ENCODE measurements at regions not wholly inside any gene's neighbourhood (a gene's known extent, or its start where the extent isn't known, plus 50 kb on each side); places are given as distances from the start of the nearest gene placed in this dataset.

DNA sequence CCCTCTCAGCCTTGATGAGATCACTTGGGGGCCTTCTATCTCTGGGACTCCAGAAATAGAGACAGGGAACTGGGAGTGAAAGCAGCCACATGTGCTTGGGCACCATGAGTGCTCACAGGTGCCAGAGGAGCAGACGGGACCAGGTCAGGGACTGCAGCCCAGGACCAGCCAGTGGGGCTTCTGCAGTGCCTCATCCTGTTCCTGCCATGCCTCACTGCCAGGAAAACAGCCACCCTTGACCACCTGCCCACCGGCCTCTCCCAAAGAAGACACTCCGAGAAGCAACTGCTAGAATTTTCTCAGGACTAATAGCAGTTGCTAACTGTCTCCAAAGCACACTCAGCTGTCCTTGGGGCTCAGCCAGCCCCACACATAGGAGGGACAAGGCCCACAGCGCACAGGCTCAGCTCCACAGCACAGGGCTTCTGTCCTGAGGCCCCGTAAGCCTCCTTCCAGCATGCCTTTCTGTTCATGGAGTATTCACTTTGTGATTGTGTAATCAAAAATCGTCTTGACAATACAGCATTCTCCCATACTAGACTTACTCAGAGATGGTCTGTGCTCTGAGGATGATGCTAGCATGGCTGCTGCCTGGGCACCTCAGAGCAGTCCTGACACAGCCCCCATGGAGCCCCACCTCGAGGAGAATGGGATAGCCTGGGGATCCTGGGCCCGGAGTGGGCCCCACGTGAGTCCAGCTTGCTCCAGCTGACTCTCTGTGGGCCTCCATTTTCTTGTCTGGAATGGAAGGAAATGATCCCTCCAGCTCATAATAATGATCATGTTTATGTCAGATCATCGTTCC is 115.7 kb upstream of the RET start:
- no CpG with 5 or more reads among the region's 10 CpGs for WGBS (ENCODE audit: insufficient coverage, low lambda C conversion rate)
- H3K9me3 ChIP-seq (ENCODE audit: control insufficient read depth, low read depth, low read length): no peaks in the 10 kb centered on the region

GRCh38 chr10:42961796-42962109 is 115.1 kb upstream of the RET start:
- no peak overlapping the region for H3K27ac ChIP-seq (ENCODE audit: low read length)
- no peak overlapping the region for H3K4me3 ChIP-seq (ENCODE audit: low read length)
- no peaks in the 10 kb centered on the region for H3K9me3 ChIP-seq (ENCODE audit: control insufficient read depth, low read depth, low read length)
- no peak for DNase-seq
- WGBS (ENCODE audit: insufficient coverage, low lambda C conversion rate): no CpG with 5 or more reads among the region's 6 CpGs
- no peaks in the 10 kb centered on the region for H3K36me3 ChIP-seq (ENCODE audit: control insufficient read depth, insufficient read depth, low read length)
- H3K4me1 ChIP-seq (ENCODE audit: control insufficient read depth, insufficient read depth, low read length): no peaks in the 10 kb centered on the region
- no peaks in the 10 kb centered on the region for H3K27me3 ChIP-seq (ENCODE audit: control insufficient read depth, insufficient read depth, low read length)

More for the DNA sequence above, 115.7 kb upstream of the RET start:
- no peak overlapping the region for H3K4me3 ChIP-seq (ENCODE audit: low read length)
- no peaks in the 10 kb centered on the region for H3K4me1 ChIP-seq (ENCODE audit: control insufficient read depth, insufficient read depth, low read length)
- no peak for DNase-seq
- H3K36me3 ChIP-seq (ENCODE audit: control insufficient read depth, insufficient read depth, low read length): no peaks in the 10 kb centered on the region
- no peaks in the 10 kb centered on the region for H3K27me3 ChIP-seq (ENCODE audit: control insufficient read depth, insufficient read depth, low read length)
- H3K27ac ChIP-seq (ENCODE audit: low read length): no peak overlapping the region

DNA sequence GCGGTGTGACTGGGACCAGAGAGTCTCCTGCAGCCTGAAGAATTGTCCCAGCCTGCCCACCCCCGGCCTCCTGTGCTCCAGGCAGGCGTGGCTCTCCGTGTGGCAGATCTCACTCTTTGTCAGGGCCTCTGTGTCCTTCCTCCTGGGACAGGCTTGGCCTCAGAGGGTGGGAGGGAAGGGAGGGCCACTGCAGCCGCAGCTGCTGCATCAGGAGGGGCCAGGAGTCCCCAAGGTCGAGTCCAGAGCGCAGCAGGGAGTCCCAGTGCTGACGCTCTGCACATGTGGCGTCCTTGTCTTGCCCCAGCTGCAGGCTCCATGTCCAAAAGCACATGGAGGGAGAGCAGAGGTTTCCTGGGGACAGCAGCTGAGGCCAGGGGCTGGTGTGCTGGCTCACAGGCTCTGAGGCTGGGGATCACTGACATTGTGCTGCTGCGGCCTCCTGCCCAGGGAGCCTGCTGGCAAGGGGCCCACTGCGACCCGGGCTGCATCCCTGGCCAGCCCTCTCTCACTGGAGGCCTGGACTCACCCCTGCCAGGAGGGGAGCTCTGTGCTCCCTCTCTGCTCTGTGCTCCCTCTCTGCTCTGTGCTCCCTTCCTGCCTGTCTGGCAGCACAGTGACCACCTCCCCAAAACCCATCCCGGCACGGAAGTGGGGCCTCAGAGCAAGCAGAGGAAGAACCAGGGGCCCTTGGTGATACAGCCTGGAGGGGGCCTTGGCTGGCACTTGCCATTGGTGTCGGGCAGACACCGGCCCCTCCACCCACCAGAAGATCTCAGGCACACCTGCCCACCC is 114.6 kb upstream of the RET start:
- Histone ChIP-seq H3K27ac (ENCODE audit: low read length) (no peak overlapping the region), H3K4me1 (ENCODE audit: control insufficient read depth, insufficient read depth, low read length) (no peaks in the 10 kb centered on the region), H3K36me3 (ENCODE audit: control insufficient read depth, insufficient read depth, low read length) (no peaks in the 10 kb centered on the region), H3K9me3 (ENCODE audit: control insufficient read depth, low read depth, low read length) (no peaks in the 10 kb centered on the region), H3K27me3 (ENCODE audit: control insufficient read depth, insufficient read depth, low read length) (no peaks in the 10 kb centered on the region), H3K4me3 (ENCODE audit: low read length) (no peak overlapping the region)
- WGBS (ENCODE audit: insufficient coverage, low lambda C conversion rate): no CpG with 5 or more reads among the region's 16 CpGs
- no peak for DNase-seq

DNA sequence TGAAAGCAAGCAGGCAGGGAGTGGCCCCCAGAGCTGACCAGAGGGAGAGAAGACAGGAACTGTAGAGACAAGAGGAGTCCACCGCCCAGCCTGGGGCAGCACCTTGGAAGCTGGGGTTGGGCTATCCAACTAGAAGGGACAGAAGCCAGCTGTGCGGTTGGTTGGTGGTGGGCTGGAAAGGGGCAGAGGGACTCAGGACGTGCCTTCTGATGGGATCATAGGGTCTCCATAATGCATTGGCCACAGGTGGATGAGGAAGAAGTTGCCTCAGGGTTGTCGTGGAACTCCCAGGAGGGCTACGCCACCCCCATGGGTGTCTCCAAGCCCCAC is 114.0 kb upstream of the RET start:
- DNase-seq: no peak
- no peak overlapping the region for H3K4me3 ChIP-seq (ENCODE audit: low read length)
- H3K27ac ChIP-seq (ENCODE audit: low read length): no peak overlapping the region
- H3K9me3 ChIP-seq (ENCODE audit: control insufficient read depth, low read depth, low read length): no peaks in the 10 kb centered on the region
- no peaks in the 10 kb centered on the region for H3K27me3 ChIP-seq (ENCODE audit: control insufficient read depth, insufficient read depth, low read length)
- H3K36me3 ChIP-seq (ENCODE audit: control insufficient read depth, insufficient read depth, low read length): no peaks in the 10 kb centered on the region
- H3K4me1 ChIP-seq (ENCODE audit: control insufficient read depth, insufficient read depth, low read length): no peaks in the 10 kb centered on the region
- no CpG with 5 or more reads among the region's 5 CpGs for WGBS (ENCODE audit: insufficient coverage, low lambda C conversion rate)

GRCh38 chr10:42963312-42963711 is 113.6 kb upstream of the RET start:
- 80% methylated on average over 3 of the region's 7 CpGs for WGBS (ENCODE audit: insufficient coverage, low lambda C conversion rate)
- no peaks in the 10 kb centered on the region for H3K27me3 ChIP-seq (ENCODE audit: control insufficient read depth, insufficient read depth, low read length)
- H3K36me3 ChIP-seq (ENCODE audit: control insufficient read depth, insufficient read depth, low read length): no peaks in the 10 kb centered on the region
- H3K9me3 ChIP-seq (ENCODE audit: control insufficient read depth, low read depth, low read length): no peaks in the 10 kb centered on the region
- no peaks in the 10 kb centered on the region for H3K4me1 ChIP-seq (ENCODE audit: control insufficient read depth, insufficient read depth, low read length)
- no peak overlapping the region for H3K27ac ChIP-seq (ENCODE audit: low read length)
- H3K4me3 ChIP-seq (ENCODE audit: low read length): no peak overlapping the region
- DNase-seq: no peak

DNA sequence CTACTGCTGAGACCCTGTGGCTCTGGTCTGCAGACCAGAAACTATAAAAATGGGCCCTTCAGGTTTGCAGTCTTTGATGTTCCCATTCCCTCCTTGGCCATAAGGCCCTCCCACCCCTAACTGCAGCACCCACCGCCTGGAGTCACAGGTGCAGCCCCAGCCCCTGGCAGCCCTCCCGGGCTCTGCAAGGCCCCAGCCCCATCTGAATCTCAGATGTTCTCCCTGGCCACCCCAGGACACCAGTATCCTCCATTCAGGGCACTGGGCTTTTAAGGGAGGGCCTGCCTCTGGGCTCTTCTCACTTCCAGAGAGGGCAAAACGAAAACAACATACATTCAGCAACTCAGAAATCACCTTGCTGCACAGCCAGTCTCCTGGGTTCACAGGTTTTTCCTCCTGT is 107.7 kb upstream of the RET start:
- Histone ChIP-seq H3K36me3 (ENCODE audit: control insufficient read depth, insufficient read depth, low read length) (no peaks in the 10 kb centered on the region), H3K4me3 (ENCODE audit: low read length) (no peak overlapping the region), H3K9me3 (ENCODE audit: control insufficient read depth, low read depth, low read length) (no peaks in the 10 kb centered on the region), H3K27me3 (ENCODE audit: control insufficient read depth, insufficient read depth, low read length) (no peaks in the 10 kb centered on the region), H3K4me1 (ENCODE audit: control insufficient read depth, insufficient read depth, low read length) (no peaks in the 10 kb centered on the region), H3K27ac (ENCODE audit: low read length) (no peak overlapping the region)
- WGBS (ENCODE audit: insufficient coverage, low lambda C conversion rate): no CpG with 5 or more reads among the region's 3 CpGs
- DNase-seq: no peak

DNA sequence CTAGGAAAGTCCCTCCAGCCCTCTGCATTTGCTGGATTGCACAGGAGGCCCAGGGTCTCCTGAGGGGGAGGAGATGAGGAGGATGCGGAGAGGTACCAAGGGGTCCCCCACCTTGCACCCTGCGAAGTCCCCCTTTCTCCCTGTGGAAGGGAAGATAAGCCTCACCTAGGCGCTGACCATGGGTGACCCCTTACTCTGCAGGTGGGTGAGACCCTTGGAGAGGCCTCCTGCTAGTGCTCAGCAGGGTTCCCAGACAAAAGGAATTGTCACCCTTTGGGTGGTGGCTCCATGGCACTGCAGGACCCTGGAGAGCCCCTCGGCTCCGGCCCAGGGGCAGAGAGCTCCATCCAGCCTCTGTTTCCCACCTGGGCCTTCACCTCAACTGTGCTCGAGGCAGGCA is 107.0 kb upstream of the RET start:
- Histone ChIP-seq H3K9me3 (ENCODE audit: control insufficient read depth, low read depth, low read length) (no peaks in the 10 kb centered on the region), H3K4me3 (ENCODE audit: low read length) (no peak overlapping the region), H3K36me3 (ENCODE audit: control insufficient read depth, insufficient read depth, low read length) (no peaks in the 10 kb centered on the region), H3K27ac (ENCODE audit: low read length) (no peak overlapping the region), H3K4me1 (ENCODE audit: control insufficient read depth, insufficient read depth, low read length) (no peaks in the 10 kb centered on the region), H3K27me3 (ENCODE audit: control insufficient read depth, insufficient read depth, low read length) (no peaks in the 10 kb centered on the region)
- WGBS (ENCODE audit: insufficient coverage, low lambda C conversion rate): no CpG with 5 or more reads among the region's 6 CpGs
- DNase-seq: no peak

- WGBS (ENCODE audit: insufficient coverage, low lambda C conversion rate): no CpG with 5 or more reads among the region's 15 CpGs
- H3K36me3 ChIP-seq (ENCODE audit: control insufficient read depth, insufficient read depth, low read length): no peaks in the 10 kb centered on the region
- H3K27ac ChIP-seq (ENCODE audit: low read length): no peak overlapping the region
- H3K4me1 ChIP-seq (ENCODE audit: control insufficient read depth, insufficient read depth, low read length): no peaks in the 10 kb centered on the region
- H3K9me3 ChIP-seq (ENCODE audit: control insufficient read depth, low read depth, low read length): no peaks in the 10 kb centered on the region
- no peaks in the 10 kb centered on the region for H3K27me3 ChIP-seq (ENCODE audit: control insufficient read depth, insufficient read depth, low read length)
- no peak for DNase-seq
- H3K4me3 ChIP-seq (ENCODE audit: low read length): no peak overlapping the region
Measured at GRCh38 chr10:42970451-42971250, 106.2 kb upstream of the RET start.

DNA sequence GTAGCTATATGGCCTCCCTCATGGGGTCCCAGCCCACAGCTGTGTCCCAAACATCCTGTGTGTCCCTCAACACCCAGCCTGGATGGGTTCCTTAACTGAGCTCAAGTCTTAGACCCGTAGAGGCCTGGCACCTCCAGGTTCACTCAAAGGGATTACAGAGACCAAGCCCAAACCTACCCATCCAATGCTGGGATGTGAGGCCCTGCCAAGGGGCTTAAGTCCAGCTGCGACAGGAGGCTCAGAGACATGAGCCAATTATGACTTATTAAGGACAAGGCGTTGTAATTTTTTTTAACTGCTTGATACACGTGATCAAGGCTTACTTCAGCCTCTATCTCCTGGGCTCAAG is 105.6 kb upstream of the RET start:
- WGBS (ENCODE audit: insufficient coverage, low lambda C conversion rate): no CpG with 5 or more reads among the region's 4 CpGs
- DNase-seq: no peak
- Histone ChIP-seq H3K9me3 (ENCODE audit: control insufficient read depth, low read depth, low read length) (no peaks in the 10 kb centered on the region), H3K4me1 (ENCODE audit: control insufficient read depth, insufficient read depth, low read length) (no peaks in the 10 kb centered on the region), H3K27ac (ENCODE audit: low read length) (no peak overlapping the region), H3K4me3 (ENCODE audit: low read length) (no peak overlapping the region), H3K36me3 (ENCODE audit: control insufficient read depth, insufficient read depth, low read length) (no peaks in the 10 kb centered on the region), H3K27me3 (ENCODE audit: control insufficient read depth, insufficient read depth, low read length) (no peaks in the 10 kb centered on the region)

- no peak for DNase-seq
- Histone ChIP-seq H3K36me3 (ENCODE audit: control insufficient read depth, insufficient read depth, low read length) (no peaks in the 10 kb centered on the region), H3K27ac (ENCODE audit: low read length) (no peak overlapping the region), H3K4me3 (ENCODE audit: low read length) (no peak overlapping the region), H3K9me3 (ENCODE audit: control insufficient read depth, low read depth, low read length) (no peaks in the 10 kb centered on the region), H3K4me1 (ENCODE audit: control insufficient read depth, insufficient read depth, low read length) (no peaks in the 10 kb centered on the region), H3K27me3 (ENCODE audit: control insufficient read depth, insufficient read depth, low read length) (no peaks in the 10 kb centered on the region)
- WGBS (ENCODE audit: insufficient coverage, low lambda C conversion rate): 75% methylated on average over 4 of the region's 6 CpGs
Measured at GRCh38 chr10:42972946-42973345, 103.9 kb upstream of the RET start.
